ENCODE measurements at regions not wholly inside any gene's neighbourhood (a gene's known extent, or its start where the extent isn't known, plus 50 kb on each side); places are given as distances from the start of the nearest gene placed in this dataset.
"Not testable (repeated sequence)": the region's sequence is repeated elsewhere in the genome, so short reads cannot be mapped to it uniquely, and the experiment has no call there.

GRCh38 chr20:30624310-30624709, 633.2 kb upstream of the DEFB115 start:
- TF ChIP-seq, protein P1, sequence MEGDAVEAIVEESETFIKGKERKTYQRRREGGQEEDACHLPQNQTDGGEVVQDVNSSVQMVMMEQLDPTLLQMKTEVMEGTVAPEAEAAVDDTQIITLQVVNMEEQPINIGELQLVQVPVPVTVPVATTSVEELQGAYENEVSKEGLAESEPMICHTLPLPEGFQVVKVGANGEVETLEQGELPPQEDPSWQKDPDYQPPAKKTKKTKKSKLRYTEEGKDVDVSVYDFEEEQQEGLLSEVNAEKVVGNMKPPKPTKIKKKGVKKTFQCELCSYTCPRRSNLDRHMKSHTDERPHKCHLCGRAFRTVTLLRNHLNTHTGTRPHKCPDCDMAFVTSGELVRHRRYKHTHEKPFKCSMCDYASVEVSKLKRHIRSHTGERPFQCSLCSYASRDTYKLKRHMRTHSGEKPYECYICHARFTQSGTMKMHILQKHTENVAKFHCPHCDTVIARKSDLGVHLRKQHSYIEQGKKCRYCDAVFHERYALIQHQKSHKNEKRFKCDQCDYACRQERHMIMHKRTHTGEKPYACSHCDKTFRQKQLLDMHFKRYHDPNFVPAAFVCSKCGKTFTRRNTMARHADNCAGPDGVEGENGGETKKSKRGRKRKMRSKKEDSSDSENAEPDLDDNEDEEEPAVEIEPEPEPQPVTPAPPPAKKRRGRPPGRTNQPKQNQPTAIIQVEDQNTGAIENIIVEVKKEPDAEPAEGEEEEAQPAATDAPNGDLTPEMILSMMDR (IDR thresholded peaks at IDR 0.05), result not testable (repeated sequence)
- not testable (repeated sequence) for TF ChIP-seq POLR2A (IDR thresholded peaks at IDR 0.05)
